Nucleus accumbens (tissue), 56 donors: ENCODE measurements at regions not wholly inside any gene's neighbourhood (a gene's known extent, or its start where the extent isn't known, plus 50 kb on each side); places are given as distances from the start of the nearest gene placed in this dataset.

Source experiments
- DNase-seq, 56 donors: peaks; one replicate each; lab custom pipeline; 2025; lab: John Stamatoyannopoulos, UW

GRCh38 chr6:26195924-26196845 lies 109.0 kb downstream of the HFE start:
- peak in 3 of 56 donors; percentile 8 to 14 (median 11) for DNase-seq

- peak in 53 of 56 donors; percentile 17 to 85 (median 58) for DNase-seq
Measured at GRCh38 chr6:26196846-26197635, 109.8 kb downstream of the HFE start.

GRCh38 chr6:26197636-26197932 lies 110.4 kb downstream of the HFE start:
- no peak for DNase-seq

- peak in 6 of 56 donors; percentile 5 to 25 (median 10) for DNase-seq
Measured at GRCh38 chr6:26197933-26198721, 110.9 kb downstream of the HFE start.

- DNase-seq = no peak
Measured at GRCh38 chr6:26198722-26199056, 111.5 kb downstream of the HFE start.

- peak in 51 of 56 donors; percentile 11 to 89 (median 54) for DNase-seq
Measured at GRCh38 chr6:26199057-26199772, 112.0 kb downstream of the HFE start.

GRCh38 chr6:26199773-26200764 lies 112.8 kb downstream of the HFE start:
- no peak for DNase-seq

GRCh38 chr6:26200918-26201721 lies 113.9 kb downstream of the HFE start:
- no peak for DNase-seq

- no peak for DNase-seq
Measured at GRCh38 chr6:26202201-26202611, 115.0 kb downstream of the HFE start.

- no peak for DNase-seq
Measured at GRCh38 chr6:26202811-26203583, 115.8 kb downstream of the HFE start.

- DNase-seq = peak; percentile 53 to 98 (median 93)
Measured at GRCh38 chr6:26204332-26205160, 117.3 kb downstream of the HFE start.

GRCh38 chr6:26205161-26205624 lies 118.0 kb downstream of the HFE start:
- peak in 46 of 56 donors; percentile 9 to 80 (median 54) for DNase-seq

GRCh38 chr6:26205625-26206574 lies 118.7 kb downstream of the HFE start:
- peak in 9 of 56 donors; percentile 1 to 54 (median 21) for DNase-seq

- DNase-seq = no peak
Measured at GRCh38 chr6:26206868-26207801, 119.9 kb downstream of the HFE start.
